Memory B cell (primary cell): ENCODE measurements at regions not wholly inside any gene's neighbourhood (a gene's known extent, or its start where the extent isn't known, plus 50 kb on each side); places are given as distances from the start of the nearest gene placed in this dataset.

Source experiments
- ATAC-seq: fragments of 150-1000 bp; cut with Tn5 transposase; 2 replicates; pipeline ENCODE4 v1.10.0; 2021; ENCODE audit warnings: low read depth, mild to moderate bottlenecking, moderate library complexity
- DNase-seq, 2 donors: peaks; one replicate each; pipeline ENCODE4 v3.0.0; 2022; ENCODE audit warnings: low spot score in 2 of 2
- H3K27ac Mint-ChIP-seq: one replicate; pipeline ENCODE4 v1.8.0; 2022; ENCODE audit warnings: mild to moderate bottlenecking, moderate library complexity, mixed read lengths
- H3K27me3 Mint-ChIP-seq: one replicate; pipeline ENCODE4 v1.8.0; 2022; ENCODE audit warnings: mixed read lengths
- H3K36me3 Mint-ChIP-seq: one replicate; pipeline ENCODE4 v1.8.0; 2022; ENCODE audit warnings: mild to moderate bottlenecking, mixed read lengths
- H3K4me1 Mint-ChIP-seq: one replicate; pipeline ENCODE4 v1.8.0; 2022; ENCODE audit warnings: mixed read lengths
- H3K4me3 Mint-ChIP-seq: one replicate; pipeline ENCODE4 v1.8.0; 2022; ENCODE audit warnings: mild to moderate bottlenecking, moderate library complexity, mixed read lengths
- H3K9me3 Mint-ChIP-seq: one replicate; pipeline ENCODE4 v1.8.0; 2022; ENCODE audit warnings: mixed read lengths

DNA sequence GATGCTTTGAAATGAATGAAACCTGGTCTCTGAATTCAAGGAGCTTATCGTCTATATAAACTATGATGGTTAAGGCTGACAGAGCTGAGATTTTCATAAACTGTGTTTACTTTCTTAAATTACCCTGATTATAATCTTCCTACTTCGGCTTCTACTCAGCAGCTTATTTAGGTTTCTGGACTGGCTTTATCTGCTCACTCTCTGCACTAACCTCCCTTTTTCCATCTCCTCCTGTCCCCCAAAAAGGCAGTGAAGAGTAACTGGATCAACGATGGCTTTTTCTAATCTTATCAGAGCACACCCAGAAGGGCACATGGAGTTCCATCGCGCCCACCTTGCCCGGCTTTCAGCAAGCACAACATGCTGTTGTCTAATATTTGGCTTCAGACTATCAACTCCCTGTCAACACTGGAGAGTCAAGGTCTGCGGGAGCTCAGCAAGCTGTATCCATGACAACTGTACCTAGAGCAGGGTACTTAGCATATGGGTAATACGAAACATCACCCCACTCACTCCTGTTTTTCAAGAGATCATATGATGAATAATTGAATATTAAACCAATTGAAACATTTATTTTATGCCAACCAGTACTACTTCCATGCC lies 417.3 kb downstream of the GABRB3 start:
- H3K27me3 Mint-ChIP-seq: no peaks in the 10 kb centered on the region
- DNase-seq (no peak), ATAC-seq (no peak)
- H3K36me3 Mint-ChIP-seq: no peaks in the 10 kb centered on the region
- H3K4me1 Mint-ChIP-seq: peaks cover 2% of the 10 kb centered on the region
- H3K4me3 Mint-ChIP-seq: no peak overlapping the region
- H3K9me3 Mint-ChIP-seq: peaks cover 3% of the 10 kb centered on the region
- H3K27ac Mint-ChIP-seq: no peak overlapping the region

DNA sequence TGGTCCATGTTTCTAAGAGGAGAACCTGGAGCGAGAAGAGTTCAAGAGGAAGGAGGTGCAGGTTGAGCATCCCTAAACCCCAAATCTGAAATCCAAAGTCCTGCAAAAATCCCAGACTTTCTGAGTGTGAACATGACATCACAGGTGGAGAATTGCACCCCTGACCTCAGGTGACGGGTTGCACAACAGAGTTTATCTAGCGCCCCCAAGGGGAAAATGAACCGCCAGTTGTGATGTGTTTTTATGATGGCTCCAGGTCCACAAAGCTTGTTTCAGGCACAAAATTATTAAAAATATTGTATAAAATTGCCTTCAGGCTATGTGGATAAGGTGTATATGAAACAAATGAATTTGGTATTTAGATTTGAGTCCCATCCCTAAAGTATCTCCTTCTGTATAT lies 420.0 kb downstream of the GABRB3 start:
- H3K36me3 Mint-ChIP-seq: no peaks in the 10 kb centered on the region
- H3K9me3 Mint-ChIP-seq: peaks cover 4% of the 10 kb centered on the region
- DNase-seq (no peak), ATAC-seq (no peak)
- H3K4me3 Mint-ChIP-seq: no peak overlapping the region
- H3K4me1 Mint-ChIP-seq: no peaks in the 10 kb centered on the region
- H3K27ac Mint-ChIP-seq: no peak overlapping the region
- H3K27me3 Mint-ChIP-seq: no peaks in the 10 kb centered on the region

DNA sequence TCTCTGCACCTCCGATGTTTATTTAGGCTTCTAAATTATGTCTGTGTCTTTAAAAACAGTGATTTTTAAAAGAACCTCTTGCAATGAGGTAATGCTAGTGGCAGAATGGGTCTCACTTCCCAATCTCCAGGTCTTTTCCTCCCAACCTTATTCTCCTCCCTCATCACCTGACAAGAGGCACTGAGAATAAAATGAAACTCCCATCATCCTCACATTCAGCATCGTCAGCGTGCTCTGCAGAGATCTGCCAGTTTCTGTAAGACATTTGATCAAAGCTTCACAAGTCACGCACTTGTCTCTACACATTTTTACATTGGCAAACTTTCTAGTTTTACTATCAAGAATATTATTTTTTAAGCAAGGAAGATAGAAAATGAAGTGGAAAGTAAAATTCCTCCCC lies 420.5 kb downstream of the GABRB3 start:
- peaks cover 5% of the 10 kb centered on the region for H3K9me3 Mint-ChIP-seq
- H3K4me1 Mint-ChIP-seq: no peaks in the 10 kb centered on the region
- H3K36me3 Mint-ChIP-seq: no peaks in the 10 kb centered on the region
- H3K27ac Mint-ChIP-seq: no peak overlapping the region
- H3K4me3 Mint-ChIP-seq: no peak overlapping the region
- H3K27me3 Mint-ChIP-seq: no peaks in the 10 kb centered on the region
- ATAC-seq (no peak), DNase-seq (no peak)

DNA sequence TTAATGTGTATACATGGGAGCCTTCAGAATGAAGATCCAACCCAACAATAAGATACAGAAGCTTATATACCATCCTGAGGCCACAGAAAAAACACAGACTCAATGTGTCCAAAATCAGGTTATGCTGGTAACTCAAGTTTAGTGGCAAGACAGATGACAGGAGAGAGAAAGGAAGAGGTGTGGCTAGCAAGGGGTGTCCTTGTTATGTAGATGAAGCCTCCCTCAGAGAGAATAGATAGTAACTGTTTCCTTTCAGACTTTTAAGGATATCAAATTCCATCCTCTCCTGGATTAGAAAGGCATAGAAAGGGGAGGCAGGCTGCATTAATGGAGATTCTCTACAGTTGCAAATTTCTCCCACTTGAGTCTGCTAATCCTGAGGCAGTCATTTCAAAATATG lies 447.4 kb downstream of the GABRB3 start:
- DNase-seq (no peak), ATAC-seq (no peak)
- Mint-ChIP-seq H3K9me3 (peaks cover 4% of the 10 kb centered on the region), H3K27ac (no peak overlapping the region), H3K36me3 (no peaks in the 10 kb centered on the region), H3K4me1 (no peaks in the 10 kb centered on the region), H3K4me3 (no peak overlapping the region), H3K27me3 (no peaks in the 10 kb centered on the region)

DNA sequence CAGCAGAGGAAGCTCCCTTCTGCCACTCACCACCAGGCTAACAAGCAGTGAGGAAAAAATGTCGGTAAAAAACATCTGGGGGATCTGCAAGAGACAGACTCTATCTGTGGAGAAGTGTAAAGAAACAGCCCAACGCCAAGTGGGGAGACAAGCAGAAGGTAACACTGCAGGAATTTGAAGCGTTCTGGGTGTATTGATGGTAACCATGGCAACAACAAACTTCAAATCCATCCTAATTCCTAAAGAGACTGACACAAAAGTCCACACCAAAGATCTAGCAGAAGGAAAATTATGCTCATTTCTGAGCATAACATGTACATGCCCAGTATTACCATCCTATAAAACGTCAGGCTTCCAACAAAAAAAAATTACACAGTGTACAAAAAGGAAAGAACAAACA lies 449.3 kb downstream of the GABRB3 start:
- H3K36me3 Mint-ChIP-seq: no peaks in the 10 kb centered on the region
- H3K4me3 Mint-ChIP-seq: no peak overlapping the region
- peaks cover 4% of the 10 kb centered on the region for H3K9me3 Mint-ChIP-seq
- H3K4me1 Mint-ChIP-seq: no peaks in the 10 kb centered on the region
- DNase-seq (no peak), ATAC-seq (no peak)
- H3K27ac Mint-ChIP-seq: no peak overlapping the region
- H3K27me3 Mint-ChIP-seq: peaks cover 3% of the 10 kb centered on the region

DNA sequence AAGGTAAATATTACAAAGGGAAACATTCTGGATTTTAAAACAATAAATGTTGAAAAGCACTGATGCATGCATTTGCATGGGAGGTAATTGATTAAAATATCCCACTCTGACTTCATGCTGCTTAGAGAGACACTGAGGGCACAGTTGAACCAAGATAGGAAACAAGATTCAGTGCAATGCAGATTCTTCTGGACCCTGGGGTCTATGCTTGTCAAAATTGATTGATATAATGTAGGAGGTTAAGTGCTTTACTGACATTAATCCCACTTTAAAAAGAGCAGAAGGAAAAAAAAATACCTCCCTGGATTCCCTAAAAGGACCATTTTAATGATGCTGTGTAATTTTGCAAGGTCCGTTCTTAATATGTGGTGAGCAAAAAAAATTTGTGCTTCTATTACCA lies 454.2 kb downstream of the GABRB3 start:
- Mint-ChIP-seq H3K27ac (no peak overlapping the region), H3K36me3 (no peaks in the 10 kb centered on the region), H3K4me1 (no peaks in the 10 kb centered on the region), H3K4me3 (no peak overlapping the region), H3K9me3 (peaks cover 3% of the 10 kb centered on the region), H3K27me3 (peaks cover 3% of the 10 kb centered on the region)
- no peak for DNase-seq
- no peak for ATAC-seq

DNA sequence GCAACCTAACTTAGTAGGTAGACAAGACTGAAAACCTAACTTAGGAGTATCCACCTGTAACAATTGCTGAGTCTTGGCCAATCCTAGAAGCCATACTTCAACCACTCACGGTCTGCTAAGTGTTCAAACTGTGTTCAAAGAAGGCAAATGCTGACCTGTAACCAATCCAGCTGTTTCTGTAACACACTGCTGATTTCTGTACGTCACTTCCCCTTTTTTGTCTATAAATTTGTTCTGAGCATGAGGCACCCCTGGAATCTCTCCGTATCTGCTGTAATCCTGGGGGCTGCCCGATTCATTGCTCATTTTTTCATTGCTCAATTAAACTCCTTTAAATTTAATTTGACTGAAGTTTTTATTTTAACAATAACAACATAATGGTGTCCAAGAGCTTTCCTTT lies 451.4 kb upstream of the ATP10A start:
- H3K27ac Mint-ChIP-seq: no peak overlapping the region
- no peaks in the 10 kb centered on the region for H3K36me3 Mint-ChIP-seq
- H3K9me3 Mint-ChIP-seq: peaks cover 3% of the 10 kb centered on the region
- no peak overlapping the region for H3K4me3 Mint-ChIP-seq
- no peak for ATAC-seq
- no peak for DNase-seq
- no peaks in the 10 kb centered on the region for H3K4me1 Mint-ChIP-seq
- peaks cover 3% of the 10 kb centered on the region for H3K27me3 Mint-ChIP-seq

DNA sequence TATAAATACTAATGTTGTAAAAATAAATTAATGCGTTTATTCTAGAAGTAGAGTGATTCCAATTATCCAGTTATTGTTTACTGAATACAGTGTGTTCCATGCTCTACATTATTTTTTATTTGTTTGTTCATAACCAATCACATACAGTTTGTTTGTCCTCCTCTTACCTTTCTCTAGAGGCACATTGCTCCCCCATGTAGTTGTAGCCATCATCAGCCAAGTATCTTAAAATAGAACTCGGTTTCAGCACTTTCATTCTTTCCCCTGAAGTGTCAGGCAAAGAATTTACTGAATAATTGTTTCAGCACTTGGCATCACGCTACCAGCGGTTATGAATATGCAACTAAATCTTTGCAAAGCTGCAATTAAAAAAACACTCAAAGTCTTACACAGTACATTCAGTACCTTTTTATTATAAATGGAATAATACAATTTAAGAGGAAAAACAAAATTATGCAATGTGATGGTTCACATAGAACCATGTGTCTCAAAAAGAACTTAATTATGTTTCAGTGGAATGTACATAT lies 448.6 kb upstream of the ATP10A start:
- peaks cover 6% of the 10 kb centered on the region for H3K9me3 Mint-ChIP-seq
- no peak overlapping the region for H3K4me3 Mint-ChIP-seq
- H3K27me3 Mint-ChIP-seq: no peaks in the 10 kb centered on the region
- ATAC-seq (no peak), DNase-seq (no peak)
- no peak overlapping the region for H3K27ac Mint-ChIP-seq
- H3K36me3 Mint-ChIP-seq: no peaks in the 10 kb centered on the region
- no peaks in the 10 kb centered on the region for H3K4me1 Mint-ChIP-seq

DNA sequence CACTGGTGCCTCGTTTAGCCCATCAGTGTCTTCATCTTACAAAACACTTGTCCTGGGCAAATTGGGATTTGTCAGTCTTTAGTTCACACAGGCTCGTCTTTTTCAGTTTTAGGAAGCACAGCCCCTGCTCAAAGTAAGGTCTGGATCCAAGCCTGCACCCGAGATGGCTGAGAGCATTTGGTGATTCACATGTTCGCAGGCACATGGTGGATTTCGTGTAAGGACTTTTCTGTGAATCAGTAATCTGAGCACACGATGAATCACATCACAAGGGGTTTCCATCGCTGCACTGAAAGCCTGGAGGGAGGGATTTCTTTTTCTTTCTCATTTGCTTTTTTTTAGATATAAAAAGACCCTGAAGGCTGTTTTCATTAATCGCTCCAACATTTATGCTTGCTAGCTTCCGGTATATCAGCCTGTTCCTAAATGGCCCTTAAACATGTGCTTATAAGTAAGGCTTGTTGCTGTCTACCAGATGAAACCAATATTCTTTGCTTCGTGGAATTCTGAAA lies 435.6 kb upstream of the ATP10A start:
- Mint-ChIP-seq H3K36me3 (no peaks in the 10 kb centered on the region), H3K4me1 (no peaks in the 10 kb centered on the region), H3K9me3 (peaks cover 2% of the 10 kb centered on the region), H3K27ac (no peak overlapping the region), H3K27me3 (no peaks in the 10 kb centered on the region), H3K4me3 (no peak overlapping the region)
- ATAC-seq: no peak
- no peak for DNase-seq

DNA sequence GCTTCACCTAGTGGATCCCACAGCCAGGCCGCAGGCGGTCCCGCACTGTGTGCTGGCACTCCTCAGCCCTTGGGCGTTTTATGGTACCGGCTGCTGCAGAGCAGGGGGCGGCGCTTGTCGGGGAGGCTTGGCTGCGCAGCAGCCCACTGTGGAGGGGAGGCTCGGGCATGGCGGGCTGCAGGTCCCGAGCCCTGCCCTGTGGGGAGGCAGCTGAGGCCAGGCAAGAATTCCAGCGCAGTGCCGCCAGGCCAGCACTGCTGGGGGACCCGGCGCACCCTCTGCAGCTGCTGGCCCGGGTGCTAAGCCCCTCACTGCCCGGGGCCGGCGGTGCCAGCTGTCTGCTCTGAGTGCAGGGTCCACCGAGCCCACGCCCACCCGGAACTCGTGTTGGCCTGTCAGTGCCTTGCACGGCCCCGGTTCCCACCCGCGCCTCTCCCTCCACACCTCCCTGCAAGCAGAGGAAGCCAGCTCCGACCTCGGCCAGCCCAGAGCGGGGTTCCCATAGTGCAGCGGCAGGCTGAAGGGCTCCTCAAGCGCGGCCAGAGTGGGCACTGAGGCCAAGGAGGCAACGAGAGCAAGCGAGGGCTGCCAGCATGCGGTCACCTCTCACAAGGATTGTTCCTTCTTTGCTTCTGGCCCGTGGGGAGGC lies 435.0 kb upstream of the ATP10A start:
- H3K4me3 Mint-ChIP-seq: no peak overlapping the region
- H3K36me3 Mint-ChIP-seq: no peaks in the 10 kb centered on the region
- no peak for ATAC-seq
- H3K27me3 Mint-ChIP-seq: no peaks in the 10 kb centered on the region
- H3K4me1 Mint-ChIP-seq: no peaks in the 10 kb centered on the region
- H3K27ac Mint-ChIP-seq: no peak overlapping the region
- H3K9me3 Mint-ChIP-seq: peaks cover 3% of the 10 kb centered on the region
- no peak for DNase-seq

DNA sequence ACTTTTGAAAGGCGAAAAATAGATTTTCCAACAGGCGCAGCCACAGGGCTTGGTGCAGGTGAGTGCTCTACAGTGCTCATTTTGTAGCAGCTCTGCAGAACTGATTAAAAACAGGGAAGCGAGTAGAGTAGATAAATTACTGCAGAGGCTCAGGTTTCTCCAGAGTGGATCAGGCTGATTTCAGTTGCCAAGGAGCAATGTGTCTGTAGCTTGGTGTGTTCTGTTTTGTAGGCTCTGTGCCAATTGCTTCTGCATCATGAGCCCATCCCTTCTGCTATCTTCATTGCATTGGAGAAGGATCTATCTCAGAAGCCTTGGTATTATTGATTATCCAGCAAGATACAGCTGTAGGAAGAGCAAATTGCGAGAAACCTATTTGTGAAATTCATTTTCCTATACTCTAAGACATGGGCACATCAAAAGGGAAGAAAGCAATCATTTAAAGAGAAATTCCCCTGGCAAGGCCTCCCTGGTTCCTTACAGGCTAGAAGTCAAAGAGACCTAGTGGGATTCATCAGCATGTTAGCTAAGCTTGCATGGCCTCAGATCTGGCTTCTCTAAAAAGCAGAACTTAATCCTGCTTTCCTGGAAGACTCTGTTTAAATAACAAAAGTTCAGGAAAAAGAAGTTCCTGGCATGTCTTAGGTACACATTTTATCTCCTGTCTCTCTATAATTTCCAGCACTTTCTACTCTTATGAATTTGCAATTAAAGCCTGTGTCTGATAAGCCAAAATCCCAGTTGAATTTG lies 432.4 kb upstream of the ATP10A start:
- no peak overlapping the region for H3K4me3 Mint-ChIP-seq
- H3K36me3 Mint-ChIP-seq: no peaks in the 10 kb centered on the region
- no peak for ATAC-seq
- H3K4me1 Mint-ChIP-seq: no peaks in the 10 kb centered on the region
- H3K9me3 Mint-ChIP-seq: peaks cover 5% of the 10 kb centered on the region
- H3K27ac Mint-ChIP-seq: no peak overlapping the region
- H3K27me3 Mint-ChIP-seq: no peaks in the 10 kb centered on the region
- DNase-seq: no peak

DNA sequence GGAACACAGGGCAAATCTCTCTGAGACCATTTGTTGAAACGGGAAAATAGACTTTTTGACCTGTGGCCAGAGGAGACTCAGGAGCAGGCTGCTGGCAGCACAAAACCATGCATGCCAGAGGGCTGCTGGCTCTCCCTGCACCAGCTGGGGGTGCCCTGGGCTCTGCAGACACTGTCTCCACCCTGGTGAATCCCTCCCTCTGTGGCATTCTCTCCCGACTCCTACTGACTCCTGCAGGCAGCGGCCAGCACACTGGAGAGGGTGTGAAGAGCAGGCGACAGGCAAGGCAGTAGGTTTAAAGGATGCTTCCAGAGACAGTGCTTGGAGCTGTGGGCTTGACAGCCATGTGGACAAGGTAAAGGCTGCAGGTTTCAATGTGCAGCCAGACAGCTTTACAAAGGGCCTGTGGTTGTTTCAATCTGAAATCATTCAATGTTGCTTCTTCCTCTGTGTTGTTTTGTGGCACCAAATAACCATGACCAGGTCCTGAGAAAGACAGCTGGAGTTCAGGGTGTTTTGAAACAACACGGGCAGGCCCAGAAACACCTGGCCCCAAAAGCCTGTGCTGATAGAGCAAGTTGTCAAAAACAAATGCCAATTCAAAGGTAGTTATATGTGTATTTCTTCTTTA lies 431.0 kb upstream of the ATP10A start:
- no peaks in the 10 kb centered on the region for H3K36me3 Mint-ChIP-seq
- H3K27me3 Mint-ChIP-seq: no peaks in the 10 kb centered on the region
- H3K4me1 Mint-ChIP-seq: no peaks in the 10 kb centered on the region
- H3K9me3 Mint-ChIP-seq: peaks cover 5% of the 10 kb centered on the region
- no peak overlapping the region for H3K4me3 Mint-ChIP-seq
- DNase-seq (no peak), ATAC-seq (no peak)
- no peak overlapping the region for H3K27ac Mint-ChIP-seq

DNA sequence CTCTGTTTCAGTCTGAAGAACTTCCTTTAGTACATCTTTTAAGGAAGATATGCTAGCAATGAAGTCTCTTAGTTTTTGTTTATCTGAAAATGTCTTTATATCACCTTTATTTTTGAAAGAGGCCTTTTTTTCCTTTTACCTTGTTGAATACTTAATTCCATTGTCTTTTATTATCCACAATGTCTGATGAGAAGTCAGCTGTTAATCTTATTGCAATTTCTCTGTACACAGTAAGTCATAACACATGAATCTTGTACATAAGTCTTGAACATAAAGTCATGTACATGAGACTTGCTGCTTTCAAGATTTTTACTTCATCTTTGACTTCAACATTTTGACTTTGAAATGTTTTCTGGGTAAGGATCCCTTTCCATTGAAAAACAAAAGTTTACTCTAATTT lies 424.3 kb upstream of the ATP10A start:
- DNase-seq (no peak), ATAC-seq (no peak)
- H3K36me3 Mint-ChIP-seq: peaks cover 1% of the 10 kb centered on the region
- H3K27me3 Mint-ChIP-seq: no peaks in the 10 kb centered on the region
- no peaks in the 10 kb centered on the region for H3K4me1 Mint-ChIP-seq
- peaks cover 8% of the 10 kb centered on the region for H3K9me3 Mint-ChIP-seq
- H3K27ac Mint-ChIP-seq: no peak overlapping the region
- no peak overlapping the region for H3K4me3 Mint-ChIP-seq

DNA sequence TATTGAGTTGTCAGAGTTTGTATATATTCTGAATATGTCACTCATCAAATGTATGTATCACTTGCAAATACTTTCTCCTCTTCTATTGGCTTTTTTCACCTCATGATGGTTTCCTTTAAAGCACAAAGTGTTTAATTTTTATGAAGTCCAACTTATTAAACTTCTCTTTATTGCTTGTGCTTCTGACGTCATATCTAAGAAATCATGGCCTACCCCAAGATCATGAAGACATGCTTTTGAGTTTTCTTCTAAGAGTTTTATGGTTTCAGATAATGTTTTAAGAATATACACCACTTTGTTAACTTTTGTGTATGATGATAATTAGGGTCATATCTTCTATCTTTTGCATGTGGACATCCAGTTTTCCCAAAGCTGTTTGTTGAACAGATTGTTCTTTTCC lies 417.2 kb upstream of the ATP10A start:
- no peaks in the 10 kb centered on the region for H3K4me1 Mint-ChIP-seq

More for the DNA sequence above, 417.2 kb upstream of the ATP10A start:
- DNase-seq (no peak), ATAC-seq (no peak)
- Mint-ChIP-seq H3K27me3 (no peaks in the 10 kb centered on the region), H3K27ac (no peak overlapping the region), H3K36me3 (no peaks in the 10 kb centered on the region), H3K9me3 (peaks cover 2% of the 10 kb centered on the region), H3K4me3 (no peak overlapping the region)
